Neural cell (in vitro differentiated cells): ENCODE measurements at regions not wholly inside any gene's neighbourhood (a gene's known extent, or its start where the extent isn't known, plus 50 kb on each side); places are given as distances from the start of the nearest gene placed in this dataset.

ENCODE experiments used
- H2AFZ ChIP-seq: fragments of 200-600, 300-800 bp; sonication (generic), shearing (Covaris generic); 2 replicates; pipeline ENCODE4 v1.6.0; 2014; ENCODE audit warnings: low read depth, mild to moderate bottlenecking, antibody characterized with exemption, low read length, moderate library complexity
- H3F3A ChIP-seq: fragments of 200-600 bp; shearing (Covaris generic); 2 replicates; pipeline ENCODE4 v1.6.1; 2016; ENCODE audit warnings: mild to moderate bottlenecking, moderate library complexity, mixed read lengths, antibody characterized with exemption, low read length; ENCODE audit not compliant: insufficient read depth, poor library complexity, severe bottlenecking
- H3K27ac ChIP-seq: fragments of 200-600, 300-800 bp; sonication (generic), shearing (Covaris generic); 2 replicates; pipeline ENCODE4 v1.5.1; 2014; ENCODE audit warnings: mild to moderate bottlenecking, low read length, moderate library complexity
- H3K27me3 ChIP-seq: fragments of 300-800, 200-600 bp; sonication (generic), shearing (Covaris generic); 2 replicates; pipeline ENCODE4 v1.6.0; 2014; ENCODE audit warnings: mild to moderate bottlenecking, low read depth, low read length, moderate library complexity; ENCODE audit not compliant: insufficient read depth
- H3K36me3 ChIP-seq: fragments of 300-800, 200-600 bp; sonication (generic), shearing (Covaris generic); 2 replicates; pipeline ENCODE4 v1.5.1; 2014; ENCODE audit warnings: mild to moderate bottlenecking, antibody characterized with exemption, low read length, moderate library complexity; ENCODE audit not compliant: insufficient read depth
- H3K4me2 ChIP-seq: fragments of 300-800, 200-600 bp; sonication (generic), shearing (Covaris generic); 2 replicates; pipeline ENCODE4 v1.6.0; 2014; ENCODE audit warnings: mild to moderate bottlenecking, low read length
- H3K4me3 ChIP-seq: fragments of 300-800, 200-600 bp; sonication (generic), shearing (Covaris generic); 2 replicates; pipeline ENCODE4 v1.5.1; 2014; ENCODE audit warnings: mild to moderate bottlenecking, low read length, moderate library complexity
- H3K79me2 ChIP-seq: fragments of 200-600 bp; shearing (Covaris generic); replicated peaks from 2 replicates; pipeline ENCODE4 v1.6.0; 2014; ENCODE audit warnings: mild to moderate bottlenecking, low read length, moderate library complexity; ENCODE audit not compliant: insufficient read depth
- H3K9ac ChIP-seq: fragments of 300-800, 200-600 bp; sonication (generic), shearing (Covaris generic); 2 replicates; pipeline ENCODE4 v1.6.1; 2016; ENCODE audit warnings: mild to moderate bottlenecking, low read length, mixed read lengths
- H3K9me2 ChIP-seq: fragments of 200-600 bp; shearing (Covaris generic); 2 replicates; pipeline ENCODE4 v1.6.1; 2016; ENCODE audit warnings: mild to moderate bottlenecking, low read length, mixed read lengths; ENCODE audit not compliant: insufficient read depth
- H3K9me3 ChIP-seq: fragments of 200-600, 300-800 bp; sonication (generic), shearing (Covaris generic); 2 replicates; pipeline ENCODE4 v1.6.1; 2016; ENCODE audit warnings: mild to moderate bottlenecking, mixed run types, low read length, moderate library complexity, mixed read lengths
- H4K20me1 ChIP-seq: fragments of 200-600 bp; shearing (Covaris generic); 2 replicates; pipeline ENCODE4 v1.6.1; 2016; ENCODE audit warnings: mild to moderate bottlenecking, mixed run types; ENCODE audit not compliant: insufficient read depth
- CTCF ChIP-seq: fragments of 450-650 bp; IDR thresholded peaks from 2 replicates; pipeline ENCODE4 v1.5.1; 2014; ENCODE audit warnings: antibody characterized with exemption, mild to moderate bottlenecking, moderate library complexity; ENCODE audit not compliant: poor library complexity, severe bottlenecking
- EP300 ChIP-seq: fragments of 450-650 bp; conservative IDR thresholded peaks from 2 replicates; pipeline ENCODE4 v1.6.1; 2014; ENCODE audit warnings: antibody characterized with exemption, mild to moderate bottlenecking, moderate library complexity; ENCODE audit not compliant: poor library complexity, severe bottlenecking
- EZH2 ChIP-seq: fragments of 200-600, 300-800 bp; shearing (Covaris generic), sonication (generic); IDR thresholded peaks from 2 replicates; pipeline ENCODE4 v1.6.1; 2014; ENCODE audit warnings: antibody characterized with exemption, low read length, borderline replicate concordance, mild to moderate bottlenecking; ENCODE audit not compliant: insufficient read depth, poor library complexity, severe bottlenecking
- MXI1 ChIP-seq: fragments of 450-650 bp; conservative IDR thresholded peaks from 2 replicates; pipeline ENCODE4 v1.6.1; 2014; ENCODE audit warnings: antibody characterized with exemption, mild to moderate bottlenecking; ENCODE audit not compliant: poor library complexity, severe bottlenecking
- POLR2AphosphoS5 ChIP-seq: IDR thresholded peaks from 2 replicates; pipeline ENCODE4 v1.6.1; 2012
- RAD21 ChIP-seq: fragments of 450-650 bp; conservative IDR thresholded peaks from 2 replicates; pipeline ENCODE4 v1.6.1; 2014; ENCODE audit warnings: antibody characterized with exemption, mild to moderate bottlenecking, moderate library complexity
- REST ChIP-seq: IDR thresholded peaks from 2 replicates; pipeline ENCODE4 v1.6.1; 2012; ENCODE audit warnings: borderline replicate concordance
- SMC3 ChIP-seq: fragments of 450-650 bp; conservative IDR thresholded peaks from 2 replicates; pipeline ENCODE4 v1.6.1; 2014; ENCODE audit warnings: antibody characterized with exemption, mild to moderate bottlenecking, moderate library complexity; ENCODE audit not compliant: poor library complexity
- TAF1 ChIP-seq: IDR thresholded peaks from 2 replicates; pipeline ENCODE4 v1.6.1; 2012; ENCODE audit warnings: low read depth

GRCh38 chr5:35408146-35408545 lies 177.9 kb upstream of the PRLR start:
- Histone ChIP-seq H3K4me2 (no peak overlapping the region), H3K9me2 (no peaks in the 10 kb centered on the region), H3K27ac (no peak overlapping the region), H3F3A (no peaks in the 10 kb centered on the region), H3K27me3 (no peaks in the 10 kb centered on the region), H3K9me3 (no peaks in the 10 kb centered on the region), H3K9ac (no peak overlapping the region), H4K20me1 (no peaks in the 10 kb centered on the region), H3K79me2 (no peaks in the 10 kb centered on the region), H3K36me3 (no peaks in the 10 kb centered on the region), H2AFZ (no peak overlapping the region), H3K4me3 (no peak overlapping the region)
- TF ChIP-seq EP300 = no peak
- TF ChIP-seq CTCF = no peak
- no peak for TF ChIP-seq RAD21
- no peak for TF ChIP-seq REST
- no peak for TF ChIP-seq EZH2
- no peak for TF ChIP-seq SMC3
- TF ChIP-seq MXI1 = no peak
- no peak for TF ChIP-seq TAF1
- TF ChIP-seq POLR2AphosphoS5 = no peak

- Histone ChIP-seq H3K79me2 (no peaks in the 10 kb centered on the region), H2AFZ (no peak overlapping the region), H4K20me1 (no peaks in the 10 kb centered on the region), H3K27ac (no peak overlapping the region), H3K9me3 (no peaks in the 10 kb centered on the region), H3K4me3 (no peak overlapping the region), H3K36me3 (no peaks in the 10 kb centered on the region), H3F3A (no peaks in the 10 kb centered on the region), H3K27me3 (no peaks in the 10 kb centered on the region), H3K9ac (no peak overlapping the region), H3K9me2 (no peaks in the 10 kb centered on the region), H3K4me2 (no peak overlapping the region)
- no peak for TF ChIP-seq EZH2
Observed at GRCh38 chr5:35407697-35408096, 177.4 kb upstream of the PRLR start.

GRCh38 chr5:35405938-35406337 lies 175.7 kb upstream of the PRLR start:
- H3K9me2 ChIP-seq = no peaks in the 10 kb centered on the region
- no peaks in the 10 kb centered on the region for H3K79me2 ChIP-seq
- H3K9ac ChIP-seq = no peak overlapping the region
- no peaks in the 10 kb centered on the region for H3K36me3 ChIP-seq
- no peaks in the 10 kb centered on the region for H3K9me3 ChIP-seq
- H3K4me2 ChIP-seq = no peak overlapping the region
- no peaks in the 10 kb centered on the region for H3K27me3 ChIP-seq
- no peak overlapping the region for H2AFZ ChIP-seq
- TF ChIP-seq TAF1 (no peak), EZH2 (no peak), MXI1 (no peak), SMC3 (no peak), REST (no peak), EP300 (no peak), RAD21 (no peak), POLR2AphosphoS5 (no peak)
- H3K4me3 ChIP-seq = no peak overlapping the region
- H4K20me1 ChIP-seq = no peaks in the 10 kb centered on the region
- no peak overlapping the region for H3K27ac ChIP-seq
- H3F3A ChIP-seq = no peaks in the 10 kb centered on the region
